ENCODE measurements at regions not wholly inside any gene's neighbourhood (a gene's known extent, or its start where the extent isn't known, plus 50 kb on each side); places are given as distances from the start of the nearest gene placed in this dataset.

GRCh38 chr3:80606073-80606472, 838.3 kb upstream of the ROBO1 start:
- no peak for DNase-seq
- intact Hi-C loops (cut with DNase I) = no loop called here
- ATAC-seq = no peak

GRCh38 chr3:80601479-80601878, 833.7 kb upstream of the ROBO1 start:
- ATAC-seq (no peak), DNase-seq (no peak)
- intact Hi-C loops (cut with DNase I) = no loop called here

GRCh38 chr3:80592792-80593191, 825.0 kb upstream of the ROBO1 start:
- DNase-seq = no peak
- intact Hi-C loops (cut with DNase I) = no loop called here
- no peak for ATAC-seq

- intact Hi-C loops (cut with DNase I) = no loop called here
- no peak for ATAC-seq
- DNase-seq = no peak
These were observed 818.5 kb upstream of the ROBO1 start for GRCh38 chr3:80586338-80586737.

- DNase-seq (no peak), ATAC-seq (no peak)
- intact Hi-C loops (cut with DNase I) = no loop called here
These were observed 812.3 kb upstream of the ROBO1 start for GRCh38 chr3:80580146-80580545.

- intact Hi-C loops (cut with DNase I) = no loop called here
- no peak for ATAC-seq
These were observed 796.6 kb upstream of the ROBO1 start for GRCh38 chr3:80564391-80564790.

GRCh38 chr3:80559701-80560100, 791.9 kb upstream of the ROBO1 start:
- ATAC-seq (no peak), DNase-seq (no peak)
- intact Hi-C loops (cut with DNase I) = no loop called here

More at GRCh38 chr3:80564391-80564790, 796.6 kb upstream of the ROBO1 start:
- DNase-seq = no peak

GRCh38 chr3:80556763-80557162, 789.0 kb upstream of the ROBO1 start:
- intact Hi-C loops (cut with DNase I) = no loop called here
- ATAC-seq (no peak), DNase-seq (no peak)

- DNase-seq (no peak), ATAC-seq (no peak)
- intact Hi-C loops (cut with DNase I) = no loop called here
These were observed 786.5 kb upstream of the ROBO1 start for GRCh38 chr3:80554304-80554703.

GRCh38 chr3:80553211-80553610, 785.4 kb upstream of the ROBO1 start:
- ATAC-seq (no peak), DNase-seq (no peak)
- intact Hi-C loops (cut with DNase I) = no loop called here

GRCh38 chr3:80550174-80550573, 782.4 kb upstream of the ROBO1 start:
- ATAC-seq = no peak
- intact Hi-C loops (cut with DNase I) = no loop called here
- no peak for DNase-seq

GRCh38 chr3:80549173-80549572, 781.4 kb upstream of the ROBO1 start:
- no peak for DNase-seq
- no peak for ATAC-seq
- intact Hi-C loops (cut with DNase I) = no loop called here

GRCh38 chr3:80543154-80543553, 775.4 kb upstream of the ROBO1 start:
- ATAC-seq = no peak
- intact Hi-C loops (cut with DNase I) = no loop called here

GRCh38 chr3:80542456-80542855, 774.7 kb upstream of the ROBO1 start:
- intact Hi-C loops (cut with DNase I) = no loop called here
- no peak for DNase-seq

More at GRCh38 chr3:80543154-80543553, 775.4 kb upstream of the ROBO1 start:
- DNase-seq = no peak

GRCh38 chr3:80537680-80538079, 769.9 kb upstream of the ROBO1 start:
- ATAC-seq (no peak), DNase-seq (no peak)
- intact Hi-C loops (cut with DNase I) = no loop called here

More at GRCh38 chr3:80542456-80542855, 774.7 kb upstream of the ROBO1 start:
- ATAC-seq = no peak

- ATAC-seq = no peak
- intact Hi-C loops (cut with DNase I) = no loop called here
- no peak for DNase-seq
These were observed 767.5 kb upstream of the ROBO1 start for GRCh38 chr3:80535286-80535685.

GRCh38 chr3:80533553-80533952, 765.8 kb upstream of the ROBO1 start:
- ATAC-seq (no peak), DNase-seq (no peak)
- intact Hi-C loops (cut with DNase I) = no loop called here

GRCh38 chr3:80526153-80526552, 758.4 kb upstream of the ROBO1 start:
- DNase-seq (no peak), ATAC-seq (no peak)
- intact Hi-C loops (cut with DNase I) = no loop called here

GRCh38 chr3:80521081-80521480, 753.3 kb upstream of the ROBO1 start:
- DNase-seq (no peak), ATAC-seq (no peak)
- intact Hi-C loops (cut with DNase I) = no loop called here

- DNase-seq (no peak), ATAC-seq (no peak)
- intact Hi-C loops (cut with DNase I) = no loop called here
These were observed 751.6 kb upstream of the ROBO1 start for GRCh38 chr3:80519436-80519835.

- intact Hi-C loops (cut with DNase I) = no loop called here
- no peak for DNase-seq
- no peak for ATAC-seq
These were observed 728.7 kb upstream of the ROBO1 start for GRCh38 chr3:80496452-80496851.

- DNase-seq = no peak
- ATAC-seq = no peak
- intact Hi-C loops (cut with DNase I) = no loop called here
These were observed 724.4 kb upstream of the ROBO1 start for GRCh38 chr3:80492162-80492561.
